HEK293 (cell line): ENCODE measurements at regions not wholly inside any gene's neighbourhood (a gene's known extent, or its start where the extent isn't known, plus 50 kb on each side); places are given as distances from the start of the nearest gene placed in this dataset.

Experiments used
- OVOL3 ChIP-seq: fragments of 450-650 bp; formaldehyde crosslinking; IDR thresholded peaks from 2 replicates; pipeline ENCODE4 v1.5.1; 2016; ENCODE audit warnings: missing biosample characterization, missing genetic modification characterization
- SALL2 ChIP-seq: fragments of 450-650 bp; formaldehyde crosslinking; IDR thresholded peaks from 2 replicates; pipeline ENCODE4 v1.5.0; 2017; ENCODE audit warnings: missing biosample characterization, mild to moderate bottlenecking, missing genetic modification characterization, borderline replicate concordance
- SETDB1 ChIP-seq: IDR thresholded peaks from one replicate; pipeline ENCODE4 v1.6.1; 2017; ENCODE audit warnings: mild to moderate bottlenecking, low read length, moderate library complexity, mixed read lengths; ENCODE audit not compliant: insufficient read length
- YY1 ChIP-seq: fragments of 450-650 bp; formaldehyde crosslinking; IDR thresholded peaks from 2 replicates; pipeline ENCODE4 v1.5.1; 2018; ENCODE audit warnings: missing biosample characterization, missing genetic modification characterization
- TF ChIP-seq, protein P1 (sequence below): IDR thresholded peaks from 2 replicates; pipeline ENCODE4 v1.6.1; 2011; ENCODE audit warnings: mild to moderate bottlenecking, low read depth, low read length, borderline replicate concordance
- TF ChIP-seq, protein P2 (sequence below): fragments of 450-650 bp; formaldehyde crosslinking; IDR thresholded peaks from 2 replicates; pipeline ENCODE4 v1.5.1; 2016; ENCODE audit warnings: missing biosample characterization, missing genetic modification characterization

DNA sequence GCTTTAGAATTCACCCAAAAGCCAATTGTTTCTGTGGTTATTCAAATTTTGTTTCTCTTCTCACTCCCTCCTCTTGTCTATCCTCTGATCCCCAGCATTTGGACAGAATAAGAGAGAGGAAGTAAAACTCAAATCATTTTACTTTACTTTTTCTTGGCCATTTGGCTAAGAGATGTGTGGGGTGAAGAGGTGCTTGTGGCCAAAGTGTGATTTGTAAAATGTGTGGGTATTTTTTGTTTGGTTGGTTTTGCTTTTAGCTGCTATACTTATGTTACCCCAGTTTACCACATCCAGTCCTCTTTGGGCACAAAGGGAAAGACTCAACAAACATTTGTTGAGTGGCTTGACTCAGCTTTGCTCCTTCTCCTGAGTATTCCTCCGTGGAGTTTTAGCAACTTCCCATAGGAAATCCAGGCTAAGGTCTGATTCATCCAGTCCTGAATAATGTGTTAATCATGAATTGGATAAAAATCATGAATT is 109.1 kb upstream of the CYP1B1 start:
- TF ChIP-seq SETDB1 = no peak
- TF ChIP-seq, protein P1, sequence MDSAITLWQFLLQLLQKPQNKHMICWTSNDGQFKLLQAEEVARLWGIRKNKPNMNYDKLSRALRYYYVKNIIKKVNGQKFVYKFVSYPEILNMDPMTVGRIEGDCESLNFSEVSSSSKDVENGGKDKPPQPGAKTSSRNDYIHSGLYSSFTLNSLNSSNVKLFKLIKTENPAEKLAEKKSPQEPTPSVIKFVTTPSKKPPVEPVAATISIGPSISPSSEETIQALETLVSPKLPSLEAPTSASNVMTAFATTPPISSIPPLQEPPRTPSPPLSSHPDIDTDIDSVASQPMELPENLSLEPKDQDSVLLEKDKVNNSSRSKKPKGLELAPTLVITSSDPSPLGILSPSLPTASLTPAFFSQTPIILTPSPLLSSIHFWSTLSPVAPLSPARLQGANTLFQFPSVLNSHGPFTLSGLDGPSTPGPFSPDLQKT = no peak
- TF ChIP-seq YY1 (tag by site-specific recombination) = no peak
- TF ChIP-seq SALL2 (tag by site-specific recombination) = no peak
- no peak for TF ChIP-seq OVOL3 (tag by site-specific recombination)
- TF ChIP-seq, protein P2, sequence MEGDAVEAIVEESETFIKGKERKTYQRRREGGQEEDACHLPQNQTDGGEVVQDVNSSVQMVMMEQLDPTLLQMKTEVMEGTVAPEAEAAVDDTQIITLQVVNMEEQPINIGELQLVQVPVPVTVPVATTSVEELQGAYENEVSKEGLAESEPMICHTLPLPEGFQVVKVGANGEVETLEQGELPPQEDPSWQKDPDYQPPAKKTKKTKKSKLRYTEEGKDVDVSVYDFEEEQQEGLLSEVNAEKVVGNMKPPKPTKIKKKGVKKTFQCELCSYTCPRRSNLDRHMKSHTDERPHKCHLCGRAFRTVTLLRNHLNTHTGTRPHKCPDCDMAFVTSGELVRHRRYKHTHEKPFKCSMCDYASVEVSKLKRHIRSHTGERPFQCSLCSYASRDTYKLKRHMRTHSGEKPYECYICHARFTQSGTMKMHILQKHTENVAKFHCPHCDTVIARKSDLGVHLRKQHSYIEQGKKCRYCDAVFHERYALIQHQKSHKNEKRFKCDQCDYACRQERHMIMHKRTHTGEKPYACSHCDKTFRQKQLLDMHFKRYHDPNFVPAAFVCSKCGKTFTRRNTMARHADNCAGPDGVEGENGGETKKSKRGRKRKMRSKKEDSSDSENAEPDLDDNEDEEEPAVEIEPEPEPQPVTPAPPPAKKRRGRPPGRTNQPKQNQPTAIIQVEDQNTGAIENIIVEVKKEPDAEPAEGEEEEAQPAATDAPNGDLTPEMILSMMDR (tag by site-specific recombination) = no peak
